ENCODE measurements at regions not wholly inside any gene's neighbourhood (a gene's known extent, or its start where the extent isn't known, plus 50 kb on each side); places are given as distances from the start of the nearest gene placed in this dataset.

GRCh38 chr10:43815181-43815885 is 166.7 kb upstream of the ZNF32 start:
- TF ChIP-seq CTCF (IDR thresholded peaks at IDR 0.05) (no peak), POLR2A (IDR thresholded peaks at IDR 0.05) (no peak)
